ENCODE measurements at regions not wholly inside any gene's neighbourhood (a gene's known extent, or its start where the extent isn't known, plus 50 kb on each side); places are given as distances from the start of the nearest gene placed in this dataset.
"Not testable (repeated sequence)": the region's sequence is repeated elsewhere in the genome, so short reads cannot be mapped to it uniquely, and the experiment has no call there.

DNA sequence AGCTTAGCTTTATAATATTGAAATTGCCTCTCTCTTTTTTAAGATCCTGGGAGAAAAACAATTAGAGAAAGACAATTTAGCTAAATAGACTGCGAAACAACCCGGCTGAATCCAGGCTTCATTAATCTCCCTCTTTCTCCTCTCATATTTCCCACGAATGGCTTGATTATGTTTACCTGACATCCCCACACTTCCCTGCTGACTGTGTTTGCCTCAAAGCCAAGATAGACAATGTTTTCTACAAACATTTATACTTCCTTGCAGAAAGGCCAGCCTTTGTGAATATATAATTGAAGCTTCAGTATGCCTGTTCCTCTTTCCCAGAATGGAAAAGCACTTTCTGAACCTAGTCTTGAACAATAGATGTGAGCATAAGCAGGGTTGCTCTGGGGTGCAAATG, 566.8 kb downstream of the PDHA2 start:
- FAIRE-seq: no peak
- no peak for DNase-seq (ENCODE audit: low spot score)

- FAIRE-seq (no peak), DNase-seq (ENCODE audit: low spot score) (no peak)
Measured at GRCh38 chr4:96407225-96407624, 567.3 kb downstream of the PDHA2 start.

DNA sequence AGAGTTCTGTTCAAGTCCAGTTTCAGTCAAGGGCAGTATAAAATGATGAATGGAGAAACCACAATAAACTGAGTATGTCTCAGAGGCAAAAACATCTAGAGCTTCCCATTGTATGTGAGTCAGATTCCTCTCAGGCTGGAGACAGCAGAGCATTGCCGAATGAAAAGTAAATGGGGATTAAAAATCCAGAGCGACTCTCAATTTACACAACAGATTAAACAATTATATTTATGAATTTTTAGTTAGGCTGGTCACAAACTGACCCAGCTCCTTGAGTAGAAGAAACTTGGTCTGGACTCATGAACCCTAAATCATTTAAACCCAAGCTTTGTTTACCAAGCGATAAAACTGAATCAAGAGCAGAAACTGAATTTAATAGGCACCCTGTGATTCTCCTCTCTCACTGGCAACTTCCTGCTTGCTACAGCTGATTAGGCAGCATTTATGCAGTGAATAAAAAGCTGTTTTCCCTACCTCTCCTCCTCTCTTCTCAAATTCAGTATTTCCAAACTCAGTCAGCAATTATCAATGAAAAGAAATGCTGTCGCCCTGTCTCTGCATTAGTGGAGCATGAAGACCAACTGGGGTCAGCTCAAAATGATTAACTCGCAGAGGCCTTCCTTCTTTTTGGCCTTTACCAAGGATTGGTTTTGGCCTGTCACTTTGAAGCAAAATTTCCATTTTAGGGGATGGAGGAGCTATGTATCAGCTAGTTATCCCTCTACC, 568.0 kb downstream of the PDHA2 start:
- DNase-seq (ENCODE audit: low spot score) (no peak), FAIRE-seq (no peak)

DNA sequence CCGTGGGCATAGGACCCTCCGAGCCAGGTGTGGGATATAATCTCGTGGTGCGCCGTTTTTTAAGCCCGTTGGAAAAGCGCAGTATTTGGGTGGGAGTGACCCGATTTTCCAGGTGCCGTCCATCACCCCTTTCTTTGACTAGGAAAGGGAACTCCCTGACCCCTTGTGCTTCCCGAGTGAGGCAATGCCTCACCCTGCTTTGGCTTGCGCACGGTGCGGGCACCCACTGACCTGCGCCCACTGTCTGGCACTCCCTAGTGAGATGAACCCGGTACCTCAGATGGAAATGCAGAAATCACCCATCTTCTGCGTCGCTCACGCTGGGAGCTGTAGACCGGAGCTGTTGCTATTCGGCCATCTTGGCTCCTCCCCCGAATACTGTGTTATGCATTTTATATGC, 575.0 kb downstream of the PDHA2 start:
- not testable (repeated sequence) for FAIRE-seq; DNase-seq (ENCODE audit: low spot score)

GRCh38 chr4:96429657-96430056, 589.8 kb downstream of the PDHA2 start:
- DNase-seq (ENCODE audit: low spot score): no peak
- FAIRE-seq: no peak

GRCh38 chr4:96431094-96431493, 591.2 kb downstream of the PDHA2 start:
- DNase-seq (ENCODE audit: low spot score) (no peak), FAIRE-seq (no peak)

DNA sequence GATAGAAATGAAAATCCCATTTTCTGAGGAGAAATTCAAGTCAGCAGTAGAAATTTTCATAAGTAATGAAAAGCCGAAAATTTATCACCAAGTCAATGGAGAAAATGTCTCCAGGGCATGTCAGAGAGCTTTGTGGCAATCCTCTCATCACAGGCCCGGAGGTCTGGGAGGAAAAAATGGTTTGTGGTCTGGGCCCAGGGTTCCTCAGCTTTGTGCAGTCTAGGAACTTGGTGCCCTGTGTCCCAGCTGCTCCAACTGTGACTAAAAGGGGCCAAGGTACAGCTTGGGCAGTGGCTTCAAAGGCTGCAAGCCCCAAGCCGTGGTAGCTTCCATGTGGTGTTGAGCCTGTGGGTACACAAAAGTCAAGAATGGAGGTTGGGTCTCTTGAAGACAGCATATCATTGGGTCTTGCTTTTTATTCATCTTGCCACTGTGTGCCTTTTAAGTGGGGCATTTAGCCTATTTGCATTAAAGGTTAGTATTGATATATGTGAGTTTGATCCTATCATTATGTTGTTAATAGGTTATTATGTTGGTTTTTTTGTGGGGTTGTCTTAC, 608.5 kb downstream of the PDHA2 start:
- DNase-seq (ENCODE audit: low spot score) (no peak), FAIRE-seq (no peak)

- no peak for DNase-seq (ENCODE audit: low spot score)
- no peak for FAIRE-seq
Measured at GRCh38 chr4:96455045-96455720, 615.3 kb downstream of the PDHA2 start.

- DNase-seq (ENCODE audit: low spot score); FAIRE-seq: not testable (repeated sequence)
Measured at GRCh38 chr4:96458031-96458430, 618.1 kb downstream of the PDHA2 start.

GRCh38 chr4:96459105-96459504, 619.2 kb downstream of the PDHA2 start:
- DNase-seq (ENCODE audit: low spot score) (no peak), FAIRE-seq (no peak)

DNA sequence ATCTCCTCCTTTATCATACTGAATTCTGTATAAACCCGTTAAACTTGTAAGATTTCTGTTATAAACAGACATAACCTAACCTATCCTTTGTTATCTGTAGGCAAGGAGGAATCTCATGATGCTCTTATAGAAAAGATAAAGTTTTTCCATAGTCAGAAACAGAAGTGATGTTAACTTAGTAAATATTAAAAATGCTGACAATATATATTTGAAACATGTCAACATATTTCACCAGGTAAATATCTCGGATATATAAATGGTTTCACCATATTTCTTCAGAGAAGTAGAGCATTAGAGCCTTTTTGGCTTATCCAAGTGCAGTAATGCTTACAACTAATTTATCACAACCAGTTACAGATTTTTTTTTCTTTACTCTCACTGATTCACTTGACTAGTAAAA, 625.9 kb downstream of the PDHA2 start:
- no peak for DNase-seq (ENCODE audit: low spot score)
- FAIRE-seq: no peak

DNA sequence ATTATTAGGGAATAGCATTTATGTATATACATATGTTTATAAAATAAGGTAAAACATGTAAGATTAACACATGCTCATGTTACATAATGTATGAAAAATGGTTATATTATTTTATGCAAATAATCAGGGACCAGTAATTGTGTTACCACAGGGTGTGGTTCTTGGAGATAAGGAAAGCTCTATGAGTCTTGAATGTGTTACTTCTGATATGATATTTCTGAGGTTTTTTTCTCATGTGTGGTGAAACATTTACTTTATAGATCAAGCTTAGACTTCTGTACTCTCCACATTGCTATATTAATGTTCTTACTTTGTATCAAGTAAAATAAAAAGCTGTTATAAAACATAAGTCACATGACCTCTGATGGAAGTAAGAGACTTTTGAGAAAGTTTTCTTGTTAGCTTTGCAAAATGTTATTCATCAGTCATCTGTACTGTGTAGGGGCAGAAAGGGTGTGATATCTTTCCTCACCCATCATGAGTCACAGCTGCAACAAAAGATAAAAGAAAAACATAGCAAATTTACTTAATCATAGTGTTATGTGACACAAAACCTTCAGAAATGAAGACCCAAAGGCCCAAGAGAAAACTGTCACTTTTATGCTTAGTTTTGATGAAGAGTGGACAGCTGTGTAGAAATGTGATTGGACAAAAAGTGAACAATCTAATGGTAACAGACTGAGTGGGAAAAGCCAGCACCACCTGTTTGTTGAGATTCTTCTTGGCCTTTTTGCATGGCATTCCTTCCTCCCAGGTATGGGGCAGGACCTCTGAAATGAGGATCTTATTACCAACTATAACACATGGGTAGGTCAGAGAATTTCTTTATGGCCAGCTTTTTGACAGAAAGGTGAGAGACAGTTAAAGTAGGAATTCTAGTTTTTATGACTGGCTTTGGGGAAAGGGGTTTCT, 632.3 kb downstream of the PDHA2 start:
- DNase-seq (ENCODE audit: low spot score) (no peak), FAIRE-seq (no peak)

DNA sequence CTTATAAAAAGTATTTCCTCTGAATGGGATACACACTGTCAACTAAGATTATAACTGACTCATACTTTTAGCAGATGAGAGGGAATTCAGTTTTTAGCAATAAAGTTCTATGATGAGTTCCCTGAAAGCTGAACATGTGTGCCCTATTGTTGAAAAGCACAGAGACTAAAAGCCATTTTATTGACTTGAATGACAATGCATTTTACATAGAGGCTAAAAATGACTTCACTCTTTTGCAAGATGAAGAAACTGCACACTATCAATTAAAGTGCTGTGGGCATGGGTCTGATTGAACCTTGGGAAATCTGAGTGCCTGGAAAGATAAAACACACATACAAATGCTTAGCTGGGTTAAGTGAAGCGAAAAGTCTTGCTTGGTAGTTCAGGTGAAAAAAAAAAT, 633.4 kb downstream of the PDHA2 start:
- DNase-seq (ENCODE audit: low spot score): no peak
- FAIRE-seq: no peak

- no peak for DNase-seq (ENCODE audit: low spot score)
- FAIRE-seq: no peak
Measured at GRCh38 chr4:96483308-96484030, 643.6 kb downstream of the PDHA2 start.

- DNase-seq (ENCODE audit: low spot score) (no peak), FAIRE-seq (no peak)
Measured at GRCh38 chr4:96486563-96486962, 646.7 kb downstream of the PDHA2 start.

GRCh38 chr4:96497621-96498020, 657.7 kb downstream of the PDHA2 start:
- FAIRE-seq: no peak
- no peak for DNase-seq (ENCODE audit: low spot score)

- FAIRE-seq: no peak
- DNase-seq (ENCODE audit: low spot score): no peak
Measured at GRCh38 chr4:96504386-96504785, 664.5 kb downstream of the PDHA2 start.

GRCh38 chr4:96509039-96509741, 669.3 kb downstream of the PDHA2 start:
- no peak for FAIRE-seq
- DNase-seq (ENCODE audit: low spot score): no peak

DNA sequence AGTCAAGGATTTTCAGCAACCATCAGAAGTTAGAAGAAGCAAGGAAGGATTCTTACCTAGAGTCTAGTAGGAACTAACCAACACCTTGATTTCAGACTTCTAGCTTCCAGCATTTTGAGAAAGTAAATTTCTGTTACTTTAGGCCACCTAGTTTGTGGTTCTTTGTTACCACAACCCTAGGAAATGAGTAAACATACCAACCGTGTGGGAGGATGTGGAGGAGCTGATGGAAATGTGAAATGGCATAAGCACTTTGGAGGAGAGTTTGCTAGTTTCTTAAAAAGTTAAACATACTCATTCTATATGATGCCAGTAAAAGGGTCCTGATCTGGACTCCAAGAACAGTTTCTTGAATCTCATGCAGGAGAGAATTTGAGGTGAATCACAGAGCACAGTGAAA, 679.4 kb downstream of the PDHA2 start:
- DNase-seq (ENCODE audit: low spot score): no peak
- FAIRE-seq: no peak

DNA sequence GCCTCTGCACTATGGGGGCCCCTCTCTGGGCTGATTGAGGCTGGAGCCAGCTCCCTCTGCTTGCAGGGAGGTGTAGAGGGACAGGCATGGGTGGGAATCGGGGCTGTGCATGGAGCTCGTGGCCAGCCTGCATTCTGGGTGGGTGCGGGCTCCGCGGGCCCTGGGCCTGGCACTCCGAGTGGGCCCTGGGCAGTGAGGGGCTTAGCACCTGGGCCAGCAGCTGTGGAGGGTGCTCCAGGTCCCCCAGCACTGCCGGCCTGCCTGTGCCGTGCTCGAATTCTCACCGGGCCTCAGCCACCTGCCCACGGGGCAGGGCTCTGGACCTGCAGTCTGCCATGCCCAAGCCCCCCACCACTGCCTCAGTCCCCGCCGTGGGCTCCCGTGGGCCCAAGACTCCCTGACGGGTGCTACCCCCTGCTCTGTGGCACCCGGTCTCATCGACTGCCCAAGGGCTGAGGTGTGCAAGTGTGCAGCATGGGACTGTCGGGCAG, 681.2 kb downstream of the PDHA2 start:
- no peak for FAIRE-seq
- DNase-seq (ENCODE audit: low spot score): no peak

Measured in RCC 7860 (cell line).